ENCODE measurements at regions not wholly inside any gene's neighbourhood (a gene's known extent, or its start where the extent isn't known, plus 50 kb on each side); places are given as distances from the start of the nearest gene placed in this dataset.
"Not testable (repeated sequence)": the region's sequence is repeated elsewhere in the genome, so short reads cannot be mapped to it uniquely, and the experiment has no call there.

DNA sequence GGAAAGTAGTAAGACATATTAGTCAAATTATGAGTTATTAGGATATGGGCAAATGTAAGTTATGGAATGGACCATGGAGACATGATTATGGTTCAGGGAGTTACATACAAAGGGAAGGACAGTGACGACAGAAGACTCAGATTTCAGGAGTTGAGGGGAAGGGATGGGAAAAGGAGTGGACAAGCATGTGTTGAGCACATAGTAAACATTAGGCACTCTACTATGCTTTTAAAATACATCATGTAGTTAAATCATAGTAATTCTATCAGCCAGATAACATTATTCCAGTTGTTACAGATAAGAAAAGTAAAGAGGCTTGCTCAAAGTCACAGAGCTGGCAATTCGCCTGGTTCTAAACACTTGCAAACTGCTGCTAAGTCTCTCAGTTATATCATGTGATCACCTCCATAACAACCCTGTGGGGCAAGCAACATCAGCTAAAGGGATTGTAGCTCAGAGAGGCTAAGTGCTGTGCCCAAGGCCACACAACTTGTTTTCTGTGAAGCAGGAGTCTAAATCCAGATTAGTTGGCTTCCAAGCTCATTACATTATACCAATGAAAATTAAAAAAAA, 115.2 kb upstream of the MDFIC start:
- H3K4me3 ChIP-seq (ENCODE audit: low read length), result no peak overlapping the region
- no peaks in the 10 kb centered on the region for H3K9me3 ChIP-seq (replicated peaks; ENCODE audit: insufficient read depth, low read length)
- no peaks in the 10 kb centered on the region for H3K79me2 ChIP-seq (ENCODE audit: low read length)
- TF ChIP-seq EZH2 (optimal IDR thresholded peaks at IDR 0.05; ENCODE audit: low read depth, low read length), result no peak
- TF ChIP-seq, protein P1, sequence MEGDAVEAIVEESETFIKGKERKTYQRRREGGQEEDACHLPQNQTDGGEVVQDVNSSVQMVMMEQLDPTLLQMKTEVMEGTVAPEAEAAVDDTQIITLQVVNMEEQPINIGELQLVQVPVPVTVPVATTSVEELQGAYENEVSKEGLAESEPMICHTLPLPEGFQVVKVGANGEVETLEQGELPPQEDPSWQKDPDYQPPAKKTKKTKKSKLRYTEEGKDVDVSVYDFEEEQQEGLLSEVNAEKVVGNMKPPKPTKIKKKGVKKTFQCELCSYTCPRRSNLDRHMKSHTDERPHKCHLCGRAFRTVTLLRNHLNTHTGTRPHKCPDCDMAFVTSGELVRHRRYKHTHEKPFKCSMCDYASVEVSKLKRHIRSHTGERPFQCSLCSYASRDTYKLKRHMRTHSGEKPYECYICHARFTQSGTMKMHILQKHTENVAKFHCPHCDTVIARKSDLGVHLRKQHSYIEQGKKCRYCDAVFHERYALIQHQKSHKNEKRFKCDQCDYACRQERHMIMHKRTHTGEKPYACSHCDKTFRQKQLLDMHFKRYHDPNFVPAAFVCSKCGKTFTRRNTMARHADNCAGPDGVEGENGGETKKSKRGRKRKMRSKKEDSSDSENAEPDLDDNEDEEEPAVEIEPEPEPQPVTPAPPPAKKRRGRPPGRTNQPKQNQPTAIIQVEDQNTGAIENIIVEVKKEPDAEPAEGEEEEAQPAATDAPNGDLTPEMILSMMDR (IDR thresholded peaks at IDR 0.05; ENCODE audit: low read length), result no peak
- no peak for TF ChIP-seq EZH2phosphoT487 (IDR thresholded peaks at IDR 0.05; ENCODE audit: low read length)
- H3K4me2 ChIP-seq (ENCODE audit: low read depth, low read length), result no peak overlapping the region
- H3K27me3 ChIP-seq (replicated peaks; ENCODE audit: insufficient read depth, low read length), result no peaks in the 10 kb centered on the region
- no peak for DNase-seq
- H2AFZ ChIP-seq (ENCODE audit: low read length), result no peak overlapping the region
- no peaks in the 10 kb centered on the region for H3K9me2 ChIP-seq (replicated peaks; ENCODE audit: insufficient read depth, low read length)
- H4K20me1 ChIP-seq (ENCODE audit: insufficient read depth, low read length), result no peaks in the 10 kb centered on the region
- no peak overlapping the region for H3K9ac ChIP-seq (ENCODE audit: low read length)
- H3F3A ChIP-seq (ENCODE audit: insufficient read depth, low read length), result no peaks in the 10 kb centered on the region
- H3K4me1 ChIP-seq (ENCODE audit: low read length), result no peaks in the 10 kb centered on the region
- H3K27ac ChIP-seq (ENCODE audit: low read length), result no peak overlapping the region
- no peaks in the 10 kb centered on the region for H3K36me3 ChIP-seq (replicated peaks; ENCODE audit: insufficient read depth, low read length)

GRCh38 chr7:114812570-114812969, 109.3 kb upstream of the MDFIC start:
- no peaks in the 10 kb centered on the region for H3K79me2 ChIP-seq (ENCODE audit: low read length)

DNA sequence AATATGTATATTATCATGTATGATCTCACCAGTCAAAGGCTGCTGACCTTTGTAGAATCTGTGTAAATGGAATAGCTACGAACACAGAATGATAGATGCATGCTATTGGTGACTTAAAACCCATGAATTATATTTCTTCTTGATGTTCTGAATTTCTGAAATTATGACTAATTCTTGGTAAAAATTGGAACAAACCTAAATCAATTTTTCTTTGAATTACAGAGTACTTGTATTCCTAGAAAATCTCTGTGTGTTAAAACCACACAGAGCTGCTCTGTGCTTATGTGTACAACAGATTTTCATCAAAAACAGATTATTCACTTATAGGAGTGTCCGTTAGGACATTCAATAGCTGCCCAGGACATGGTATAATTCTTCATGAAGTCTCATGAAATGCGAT, 108.3 kb upstream of the MDFIC start:
- H3K9ac ChIP-seq (ENCODE audit: low read length), result no peak overlapping the region
- H4K20me1 ChIP-seq (ENCODE audit: insufficient read depth, low read length), result no peaks in the 10 kb centered on the region
- no peak overlapping the region for H3K27ac ChIP-seq (ENCODE audit: low read length)
- no peak for DNase-seq
- H3K4me3 ChIP-seq (ENCODE audit: low read length), result no peak overlapping the region
- TF ChIP-seq, protein P1 (IDR thresholded peaks at IDR 0.05; ENCODE audit: low read length), result no peak
- no peak for TF ChIP-seq EZH2phosphoT487 (IDR thresholded peaks at IDR 0.05; ENCODE audit: low read length)
- TF ChIP-seq EZH2 (optimal IDR thresholded peaks at IDR 0.05; ENCODE audit: low read depth, low read length), result no peak
- H3K9me2 ChIP-seq (replicated peaks; ENCODE audit: insufficient read depth, low read length), result no peaks in the 10 kb centered on the region
- H3F3A ChIP-seq (ENCODE audit: insufficient read depth, low read length), result no peaks in the 10 kb centered on the region
- no peaks in the 10 kb centered on the region for H3K9me3 ChIP-seq (replicated peaks; ENCODE audit: insufficient read depth, low read length)
- no peak overlapping the region for H2AFZ ChIP-seq (ENCODE audit: low read length)
- H3K79me2 ChIP-seq (ENCODE audit: low read length), result no peaks in the 10 kb centered on the region
- H3K36me3 ChIP-seq (replicated peaks; ENCODE audit: insufficient read depth, low read length), result no peaks in the 10 kb centered on the region
- H3K4me2 ChIP-seq (ENCODE audit: low read depth, low read length), result no peak overlapping the region
- H3K4me1 ChIP-seq (ENCODE audit: low read length), result no peaks in the 10 kb centered on the region
- H3K27me3 ChIP-seq (replicated peaks; ENCODE audit: insufficient read depth, low read length), result no peaks in the 10 kb centered on the region

More at GRCh38 chr7:114812570-114812969, 109.3 kb upstream of the MDFIC start:
- Histone ChIP-seq H3K9me3 (replicated peaks; ENCODE audit: insufficient read depth, low read length) (no peaks in the 10 kb centered on the region), H3K9me2 (replicated peaks; ENCODE audit: insufficient read depth, low read length) (no peaks in the 10 kb centered on the region), H3F3A (ENCODE audit: insufficient read depth, low read length) (no peaks in the 10 kb centered on the region), H3K27ac (ENCODE audit: low read length) (no peak overlapping the region), H3K36me3 (replicated peaks; ENCODE audit: insufficient read depth, low read length) (no peaks in the 10 kb centered on the region), H3K4me1 (ENCODE audit: low read length) (no peaks in the 10 kb centered on the region), H3K4me3 (ENCODE audit: low read length) (no peak overlapping the region), H3K4me2 (ENCODE audit: low read depth, low read length) (no peak overlapping the region), H3K9ac (ENCODE audit: low read length) (no peak overlapping the region), H4K20me1 (ENCODE audit: insufficient read depth, low read length) (no peaks in the 10 kb centered on the region), H2AFZ (ENCODE audit: low read length) (no peak overlapping the region), H3K27me3 (replicated peaks; ENCODE audit: insufficient read depth, low read length) (no peaks in the 10 kb centered on the region)
- DNase-seq, result no peak
- TF ChIP-seq EZH2 (optimal IDR thresholded peaks at IDR 0.05; ENCODE audit: low read depth, low read length) (no peak), EZH2phosphoT487 (IDR thresholded peaks at IDR 0.05; ENCODE audit: low read length) (no peak)
- TF ChIP-seq, protein P1 (IDR thresholded peaks at IDR 0.05; ENCODE audit: low read length), result no peak

DNA sequence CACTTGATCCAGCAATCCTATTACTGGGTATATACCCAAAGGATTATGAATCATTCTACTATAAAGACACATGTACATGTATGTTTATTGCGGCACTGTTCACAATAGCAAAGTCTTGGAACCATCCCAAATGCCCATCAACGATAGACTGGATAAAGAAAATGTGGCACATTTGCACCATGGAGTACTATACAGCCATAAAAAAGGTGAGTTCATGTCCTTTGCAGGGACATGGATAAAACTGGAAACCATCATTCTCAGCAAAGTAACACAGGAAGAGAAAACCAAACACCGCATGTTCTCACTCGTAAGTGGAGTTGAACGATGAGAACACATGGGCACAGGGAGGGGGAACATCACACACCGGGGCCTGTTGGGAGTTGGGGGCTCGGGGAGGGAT, 104.9 kb upstream of the MDFIC start:
- not testable (repeated sequence) for H3K9ac ChIP-seq (ENCODE audit: low read length); H3K4me2 ChIP-seq (ENCODE audit: low read depth, low read length); H4K20me1 ChIP-seq (ENCODE audit: insufficient read depth, low read length); H2AFZ ChIP-seq (ENCODE audit: low read length); H3K27me3 ChIP-seq (replicated peaks; ENCODE audit: insufficient read depth, low read length); H3K79me2 ChIP-seq (ENCODE audit: low read length); H3K4me1 ChIP-seq (ENCODE audit: low read length); H3K27ac ChIP-seq (ENCODE audit: low read length); H3K9me2 ChIP-seq (replicated peaks; ENCODE audit: insufficient read depth, low read length); H3K9me3 ChIP-seq (replicated peaks; ENCODE audit: insufficient read depth, low read length); H3K36me3 ChIP-seq (replicated peaks; ENCODE audit: insufficient read depth, low read length); DNase-seq; H3F3A ChIP-seq (ENCODE audit: insufficient read depth, low read length); H3K4me3 ChIP-seq (ENCODE audit: low read length)
